Activated CD4-positive, alpha-beta T cell treated with anti-CD3 and anti-CD28 coated beads for 4 hours (primary cell): ENCODE measurements at regions not wholly inside any gene's neighbourhood (a gene's known extent, or its start where the extent isn't known, plus 50 kb on each side); places are given as distances from the start of the nearest gene placed in this dataset.

ENCODE experiments used
- DNase-seq, 2 donors: peaks; one replicate each; pipeline ENCODE4 v3.0.0-alpha.2; 2020

GRCh38 chr2:57893347-57893746 is 153.3 kb upstream of the VRK2 start:
- no peak for DNase-seq

DNA sequence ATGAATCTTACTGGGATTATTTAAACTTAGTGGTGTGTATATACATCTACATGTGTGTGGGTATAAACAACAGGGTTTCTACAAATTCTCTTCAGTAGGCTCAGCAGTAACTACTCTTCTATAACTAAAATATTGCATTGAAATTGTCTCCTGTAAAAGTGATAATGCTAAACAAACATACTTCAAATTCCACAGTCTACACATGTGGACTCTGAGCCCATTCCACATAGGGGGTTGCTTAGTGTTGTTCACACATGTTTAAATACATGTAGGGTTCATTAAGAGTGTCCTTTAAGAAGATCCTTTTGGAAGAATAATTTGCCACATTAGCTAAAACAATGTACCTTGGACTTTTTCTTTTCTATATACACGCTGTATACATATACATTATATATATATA is 152.8 kb upstream of the VRK2 start:
- no peak for DNase-seq

GRCh38 chr2:57894381-57894780 is 152.2 kb upstream of the VRK2 start:
- DNase-seq, result no peak

DNA sequence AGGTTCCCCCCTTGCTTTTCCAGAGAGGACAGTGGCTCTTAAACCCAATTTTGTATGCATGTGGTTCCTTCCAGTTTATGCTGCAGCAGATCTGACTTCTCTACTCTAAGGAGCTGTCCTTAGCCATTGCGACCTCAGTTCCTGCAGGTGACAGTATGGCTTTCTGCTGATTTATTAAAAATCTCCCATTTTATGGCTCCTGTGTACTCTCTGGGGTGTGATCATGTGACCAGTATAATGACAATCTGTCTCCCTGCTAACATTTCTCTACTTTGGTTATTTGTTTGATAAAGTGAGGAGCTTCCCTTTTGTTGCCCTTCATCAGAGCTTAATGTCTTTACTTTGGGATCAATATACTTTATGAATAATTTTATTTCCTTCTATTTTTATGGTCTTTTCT is 148.7 kb upstream of the VRK2 start:
- DNase-seq, result no peak

DNA sequence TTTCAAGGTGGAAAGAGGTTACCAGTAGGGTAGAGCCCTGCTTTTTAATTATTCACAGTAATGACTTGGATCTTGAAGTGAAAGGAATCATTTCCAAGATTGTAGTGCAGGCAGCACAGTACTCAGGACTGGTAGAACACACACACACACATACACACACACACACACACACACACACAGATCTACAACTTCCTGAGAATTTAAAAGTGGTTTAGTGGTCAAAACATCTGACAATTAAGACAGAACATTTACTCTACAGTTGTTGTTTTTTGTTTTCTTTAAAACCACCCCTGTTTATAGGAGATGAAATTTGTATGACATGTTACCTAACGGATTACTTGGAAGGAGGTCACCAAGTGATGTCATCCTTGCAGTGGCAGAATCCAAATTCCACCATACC is 146.7 kb upstream of the VRK2 start:
- no peak for DNase-seq

DNA sequence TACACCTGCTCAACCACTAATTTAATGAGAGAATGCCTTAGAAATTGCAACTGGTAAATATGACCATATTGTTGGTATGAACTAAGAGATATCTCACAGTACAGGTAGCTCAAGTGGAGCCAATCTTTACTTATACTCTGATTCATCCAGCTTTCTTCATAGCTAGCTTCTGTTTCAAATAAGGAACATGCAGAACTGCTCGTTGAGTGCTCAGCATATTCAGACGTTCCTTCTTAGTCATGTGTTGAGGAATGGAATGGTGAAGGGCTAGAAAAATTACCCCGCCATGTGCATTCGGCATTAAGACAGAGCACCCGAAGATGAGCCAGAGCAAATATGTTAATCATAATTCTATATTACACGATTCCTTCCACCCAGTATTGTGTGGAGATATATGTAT is 144.0 kb upstream of the VRK2 start:
- no peak for DNase-seq

DNA sequence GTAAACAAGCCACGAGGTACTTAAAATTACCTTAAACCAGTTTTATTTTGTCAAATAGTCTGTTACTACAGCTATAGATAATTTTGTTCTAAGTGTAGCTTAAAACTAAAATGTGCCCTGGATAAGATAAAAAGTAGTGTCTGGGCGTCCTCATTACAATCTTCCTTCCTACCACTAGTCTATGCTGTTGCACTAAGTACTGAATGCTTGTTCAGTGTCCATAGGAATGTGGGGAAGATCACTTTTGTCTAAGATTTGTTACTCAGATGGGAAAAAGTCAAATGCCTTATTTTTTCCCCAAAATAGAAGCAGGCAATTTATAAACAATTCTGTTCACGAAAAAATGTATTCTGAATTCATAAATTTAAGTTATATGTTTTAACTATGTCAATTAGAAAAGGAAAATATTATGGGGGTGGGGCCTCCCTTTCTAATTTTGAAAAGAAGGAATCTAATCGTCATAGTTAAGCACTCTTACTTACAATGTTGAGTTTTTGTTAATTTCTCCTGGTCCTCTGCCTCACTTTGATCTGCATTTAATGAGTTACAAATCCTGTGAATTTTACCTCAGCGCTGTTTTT is 140.4 kb upstream of the VRK2 start:
- no peak for DNase-seq

GRCh38 chr2:57907411-57907810 is 139.2 kb upstream of the VRK2 start:
- DNase-seq, result no peak

DNA sequence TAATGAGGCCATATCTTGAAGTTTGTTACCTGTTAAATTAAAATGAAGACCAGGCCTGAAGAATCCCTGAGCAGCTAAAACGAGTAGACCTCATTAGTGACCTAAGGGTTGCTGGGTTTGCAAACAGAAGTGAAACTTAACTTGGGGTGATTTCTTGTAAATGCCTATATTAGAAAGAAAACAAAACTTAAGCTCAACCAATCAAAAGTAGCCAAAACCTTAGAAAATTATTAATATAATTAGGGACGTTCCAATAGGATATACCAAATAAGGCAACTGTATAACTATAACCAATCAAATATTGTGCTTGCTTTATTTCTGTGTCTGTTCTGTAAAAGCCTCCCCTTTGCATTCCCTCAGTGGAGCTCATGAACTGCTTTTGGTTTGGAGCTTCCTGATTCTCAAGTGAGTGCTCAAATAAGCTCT is 137.9 kb upstream of the VRK2 start:
- DNase-seq, result no peak

GRCh38 chr2:57918126-57918525 is 128.5 kb upstream of the VRK2 start:
- no peak for DNase-seq

GRCh38 chr2:57920342-57920939 is 126.2 kb upstream of the VRK2 start:
- DNase-seq, result no peak

- DNase-seq, result no peak
Measured at GRCh38 chr2:57934659-57935058, 111.9 kb upstream of the VRK2 start.

DNA sequence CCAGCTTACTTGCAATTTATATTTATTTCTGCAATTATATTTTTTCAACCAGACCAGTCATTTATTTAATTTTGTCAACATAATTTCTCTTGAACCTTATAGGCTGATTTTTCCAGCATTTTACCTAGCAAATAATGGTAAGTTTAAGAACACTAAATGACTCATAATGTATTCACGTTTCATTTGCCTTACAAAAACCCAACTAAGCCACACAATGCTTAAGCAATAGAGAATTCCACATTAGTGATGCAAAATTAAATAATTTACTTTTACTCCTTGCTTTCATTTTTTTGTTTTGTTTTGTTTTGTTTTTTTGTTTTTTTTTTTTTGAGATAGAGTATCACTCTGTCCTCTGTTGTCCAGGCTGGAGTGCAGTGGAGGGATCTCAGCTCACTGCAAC is 110.4 kb upstream of the VRK2 start:
- DNase-seq, result no peak

GRCh38 chr2:57937456-57937855 is 109.2 kb upstream of the VRK2 start:
- no peak for DNase-seq

- DNase-seq, result no peak
Measured at GRCh38 chr2:57941816-57942215, 104.8 kb upstream of the VRK2 start.

GRCh38 chr2:57943315-57943714 is 103.3 kb upstream of the VRK2 start:
- no peak for DNase-seq

DNA sequence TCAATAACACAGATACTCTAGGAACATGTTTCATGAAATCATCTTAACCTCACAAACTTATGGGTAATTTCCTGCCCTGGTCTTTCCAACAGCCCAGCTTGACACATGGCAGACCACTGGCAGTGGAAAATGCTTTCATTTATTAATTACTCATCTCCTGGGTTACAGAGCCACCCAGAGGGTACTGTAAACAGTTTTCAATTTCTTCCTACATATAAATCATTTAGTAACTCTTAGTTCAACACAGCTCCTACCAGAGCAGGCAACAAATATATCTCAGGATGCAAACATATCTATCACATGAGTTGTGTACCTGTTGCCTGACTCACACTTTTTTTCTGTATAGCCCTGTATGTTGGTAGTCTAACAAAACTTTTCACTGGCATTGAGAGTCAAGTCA is 99.2 kb upstream of the VRK2 start:
- DNase-seq, result no peak

DNA sequence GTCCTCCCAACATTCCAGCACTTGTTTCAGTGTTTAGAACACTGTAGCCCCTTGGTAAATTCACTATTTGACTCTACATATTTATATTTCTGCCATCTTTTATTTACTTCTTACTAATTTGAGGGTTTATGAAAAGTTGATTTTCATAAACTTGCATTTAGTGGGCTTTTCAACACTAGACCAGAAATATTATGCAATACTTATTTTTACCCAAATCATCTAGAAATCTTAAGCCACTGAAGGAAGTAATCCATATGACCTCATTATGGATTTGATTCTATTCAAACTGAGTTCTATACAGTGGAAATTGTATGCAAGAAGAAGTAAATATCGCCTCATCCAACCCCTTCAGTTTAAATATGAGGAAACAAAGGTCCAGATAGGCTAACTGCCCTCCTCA is 92.6 kb upstream of the VRK2 start:
- DNase-seq, result no peak

DNA sequence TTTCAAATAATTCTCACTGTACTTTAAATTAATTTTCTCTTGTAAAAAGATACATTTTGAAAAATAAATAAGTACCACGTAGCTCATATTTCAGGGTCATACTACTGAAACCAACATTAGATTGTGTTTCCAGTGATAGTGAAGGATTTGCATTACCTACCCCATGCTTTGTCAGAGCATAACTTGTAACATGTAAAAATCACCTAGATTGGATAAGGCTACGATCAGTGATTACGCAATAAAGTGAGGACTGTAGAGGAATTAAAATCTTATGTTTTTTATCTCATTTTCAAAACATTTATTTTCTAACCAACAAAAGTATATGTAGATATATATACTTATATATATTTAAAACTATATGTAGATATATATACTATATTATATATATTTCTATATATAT is 89.4 kb upstream of the VRK2 start:
- no peak for DNase-seq

DNA sequence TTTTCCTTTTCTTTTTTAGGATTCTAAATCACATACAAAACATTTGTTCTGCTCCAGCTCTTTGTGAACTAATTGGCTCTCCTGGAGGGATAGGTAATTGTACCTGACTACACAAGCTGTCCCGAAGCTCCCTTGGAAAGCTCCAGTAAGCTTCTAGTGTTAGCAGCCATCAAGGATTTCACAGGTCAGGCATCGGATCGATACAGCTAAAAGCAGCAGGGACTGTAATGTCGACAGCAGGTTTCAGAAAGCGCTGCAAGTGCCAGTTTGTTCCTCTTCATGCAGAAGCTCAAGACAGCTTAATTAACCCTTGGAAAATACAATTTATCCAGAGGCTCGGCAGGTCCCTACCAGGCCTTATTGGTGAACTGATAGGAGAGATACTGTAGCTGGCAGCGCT is 87.2 kb upstream of the VRK2 start:
- no peak for DNase-seq

DNA sequence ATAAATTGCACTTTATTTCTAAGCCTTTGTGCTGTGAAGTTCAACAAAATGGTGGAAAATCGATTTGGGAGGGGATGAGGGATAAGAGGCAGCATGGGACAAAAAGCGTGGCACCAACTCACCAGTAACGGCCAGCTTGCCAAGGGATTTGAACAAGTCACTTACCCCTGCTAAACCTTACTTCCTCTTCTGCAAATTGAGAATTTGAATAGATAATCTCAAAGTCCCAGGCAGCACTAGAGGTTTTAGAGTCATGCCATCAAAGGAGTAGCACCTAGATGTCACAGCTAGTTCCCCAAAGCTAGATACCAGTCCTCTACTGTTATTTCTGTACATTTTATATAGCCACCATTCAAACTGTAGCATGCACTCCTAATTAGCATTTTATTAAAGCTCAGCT is 83.7 kb upstream of the VRK2 start:
- DNase-seq, result no peak

DNA sequence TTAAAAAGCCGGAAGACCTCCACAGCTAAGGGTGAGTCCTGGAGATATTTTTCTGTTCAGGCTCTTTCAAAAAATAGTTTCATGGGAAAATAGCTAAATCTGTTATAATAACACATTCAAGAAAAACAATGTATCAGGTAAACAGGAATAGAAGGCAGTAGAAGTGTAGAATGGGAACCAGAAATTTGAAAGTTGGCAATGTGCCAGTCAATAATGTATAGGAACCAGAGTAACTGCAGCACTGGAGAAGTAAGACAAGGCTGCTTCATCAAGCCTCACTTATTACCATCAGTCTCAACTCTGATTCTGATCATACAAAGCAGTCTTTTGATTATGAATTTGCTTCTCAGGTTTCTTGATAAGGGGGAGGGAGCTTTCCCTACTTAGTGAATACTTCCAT is 81.4 kb upstream of the VRK2 start:
- DNase-seq, result no peak

DNA sequence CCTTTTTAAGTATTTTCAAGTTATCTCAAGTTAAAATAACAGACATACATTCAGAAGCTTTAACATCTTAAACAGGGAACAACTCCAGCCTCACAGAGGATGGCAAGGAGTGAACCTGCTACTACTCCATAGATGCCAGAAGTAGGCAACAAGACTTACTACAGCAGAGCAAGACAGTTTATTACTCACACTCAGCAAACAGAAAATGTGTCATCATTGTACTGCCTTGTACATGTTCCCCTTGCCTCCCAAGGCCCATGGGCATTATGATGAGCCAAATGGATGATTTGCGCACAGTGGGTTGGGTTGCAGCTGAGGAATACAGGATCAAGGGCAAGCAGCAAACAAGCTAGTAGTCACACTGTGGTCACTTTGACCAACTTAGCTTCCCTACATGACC is 80.6 kb upstream of the VRK2 start:
- no peak for DNase-seq

- DNase-seq, result no peak
Measured at GRCh38 chr2:57973621-57974186, 72.9 kb upstream of the VRK2 start.

GRCh38 chr2:57979158-57979557 is 67.4 kb upstream of the VRK2 start:
- no peak for DNase-seq
